Endothelial cell of umbilical vein (primary cell): ENCODE measurements at regions not wholly inside any gene's neighbourhood (a gene's known extent, or its start where the extent isn't known, plus 50 kb on each side); places are given as distances from the start of the nearest gene placed in this dataset.

Experiments used
- BruUV-seq: library from RNA; stranded (reverse); fragments of 400-500 nt; replicated peaks from 2 replicates; lab custom pipeline; 2021; lab: Mats Ljungman, UMichigan
- CTCF ChIA-PET: fragments of 300-600, 350-600 bp; sonication (Branson Sonifier 250); formaldehyde crosslinking; loops from one replicate; lab custom pipeline; 2021; ENCODE audit warnings: antibody characterized with exemption, inconsistent platforms; lab: Charles Lee
- POLR2A ChIA-PET: fragments of 300-600, 350-600 bp; sonication (Branson Sonifier 250); formaldehyde crosslinking; loops from one replicate; lab custom pipeline; 2021; ENCODE audit warnings: antibody characterized with exemption, inconsistent platforms; lab: Charles Lee
- DNase-seq: peaks from one replicate; pipeline ENCODE4 v3.0.0-alpha.2; 2011; ENCODE audit warnings: low read depth, low spot score
- FAIRE-seq: peaks from 2 replicates; lab custom pipeline; 2011; peaks lifted over from hg19 to GRCh38; lab: Jason Lieb, UNC
- H2AFZ ChIP-seq: 2 replicates; pipeline ENCODE4 v1.6.0; 2012; ENCODE audit warnings: low read depth, low read length, control low read depth, inconsistent platforms
- H3K27ac ChIP-seq: 2 replicates; pipeline ENCODE4 v1.5.1; 2011; ENCODE audit warnings: low read depth, mild to moderate bottlenecking, control low read depth, low read length, moderate library complexity; ENCODE audit not compliant: insufficient read depth
- H3K27me3 ChIP-seq, 2 experiments: 2 replicates each; pipeline versions ENCODE4 v1.6.0 to v1.6.1; 2011; ENCODE audit warnings: low read length in 2 of 2, mixed read lengths in 1 of 2; ENCODE audit not compliant: control insufficient read depth in 2 of 2, insufficient read depth in 2 of 2
- H3K36me3 ChIP-seq, 2 experiments: 2 replicates in 1 of 2; 3 replicates in 1 of 2; pipeline ENCODE4 v1.5.1; 2011; ENCODE audit warnings: low read length in 2 of 2, mild to moderate bottlenecking in 1 of 2, moderate library complexity in 1 of 2; ENCODE audit not compliant: control insufficient read depth in 2 of 2, insufficient read depth in 2 of 2; ENCODE audit errors: extremely low read depth in 1 of 2
- H3K4me1 ChIP-seq: 3 replicates; pipeline ENCODE4 v1.5.1; 2011; ENCODE audit warnings: mild to moderate bottlenecking, low read length; ENCODE audit not compliant: control insufficient read depth, insufficient read depth; ENCODE audit errors: extremely low read depth
- H3K4me2 ChIP-seq: 2 replicates; pipeline ENCODE4 v1.6.1; 2011; ENCODE audit warnings: low read length, control low read depth, mixed read lengths; ENCODE audit not compliant: insufficient read depth
- H3K4me3 ChIP-seq, 3 experiments: fragments of 200-600 bp in 1 of 3; sonication (generic), shearing (Covaris generic) in 1 of 3; replicated peaks in 1 of 3; 2 replicates each; pipeline ENCODE4 v1.5.1; 2011 to 2016; ENCODE audit warnings: control low read depth in 3 of 3, low read length in 3 of 3, mild to moderate bottlenecking in 2 of 3, inconsistent platforms in 1 of 3, low read depth in 1 of 3, moderate library complexity in 1 of 3; ENCODE audit not compliant: insufficient read depth in 1 of 3
- H3K79me2 ChIP-seq: 2 replicates; pipeline ENCODE4 v1.6.0; 2012; ENCODE audit warnings: low read length, inconsistent platforms; ENCODE audit not compliant: control insufficient read depth, insufficient read depth
- H3K9ac ChIP-seq: replicated peaks from 2 replicates; pipeline ENCODE3; 2011; ENCODE audit warnings: low read length, control low read depth; ENCODE audit not compliant: insufficient read depth; ENCODE audit errors: extremely low read depth
- H3K9me1 ChIP-seq: replicated peaks from 3 replicates; pipeline ENCODE4 v1.6.0; 2011; ENCODE audit warnings: mild to moderate bottlenecking, low read length; ENCODE audit not compliant: control insufficient read depth, insufficient read depth; ENCODE audit errors: extremely low read depth
- H3K9me3 ChIP-seq: replicated peaks from 2 replicates; pipeline ENCODE4 v1.5.1; 2012; ENCODE audit warnings: low read length, inconsistent platforms; ENCODE audit not compliant: control insufficient read depth, insufficient read depth
- H4K20me1 ChIP-seq: replicated peaks from 2 replicates; pipeline ENCODE3; 2011; ENCODE audit warnings: mild to moderate bottlenecking, low read length; ENCODE audit not compliant: control insufficient read depth, insufficient read depth; ENCODE audit errors: extremely low read depth
- EZH2 ChIP-seq: IDR thresholded peaks from 2 replicates; pipeline ENCODE4 v1.6.1; 2012; ENCODE audit warnings: borderline replicate concordance, low read depth, mild to moderate bottlenecking, moderate library complexity, low read length, inconsistent platforms; ENCODE audit not compliant: severe bottlenecking
- FOS ChIP-seq: IDR thresholded peaks from 2 replicates; pipeline ENCODE4 v1.6.1; 2011; ENCODE audit warnings: mild to moderate bottlenecking, low read length, moderate library complexity, borderline replicate concordance; ENCODE audit not compliant: insufficient read depth
- GATA2 ChIP-seq: IDR thresholded peaks from 2 replicates; pipeline ENCODE4 v1.7.0; 2011; ENCODE audit warnings: low read depth, mild to moderate bottlenecking, moderate library complexity, mixed read lengths, low read length; ENCODE audit not compliant: insufficient read length, insufficient read depth
- JUN ChIP-seq: IDR thresholded peaks from 2 replicates; pipeline ENCODE4 v1.6.1; 2011; ENCODE audit warnings: borderline replicate concordance, low read depth; ENCODE audit not compliant: insufficient read length, insufficient read depth
- MYC ChIP-seq: IDR thresholded peaks from one replicate; pipeline ENCODE4 v1.6.1; 2011; ENCODE audit warnings: mild to moderate bottlenecking, low read depth, low read length
- POLR2A ChIP-seq: IDR thresholded peaks from 2 replicates; pipeline ENCODE4 v1.6.1; 2012; ENCODE audit warnings: low read depth, mild to moderate bottlenecking, control low read depth, low read length
- POLR2AphosphoS5 ChIP-seq: IDR thresholded peaks from 2 replicates; pipeline ENCODE4 v1.6.1; 2012; ENCODE audit warnings: low read depth, mild to moderate bottlenecking, control low read depth, low read length, moderate library complexity; ENCODE audit not compliant: insufficient read depth
- dilution Hi-C: fragments of 300-500 bp; cut with MboI; formaldehyde crosslinking; loops from one replicate; pipeline ENCODE4 v1.15.0; 2019; ENCODE audit warnings: low sequenced_read_pairs; ENCODE audit not compliant: extremely low pct_ligation_motif_present
- intact Hi-C: fragments of 100-400 bp; cut with micrococcal nuclease; formaldehyde crosslinking; loops from one replicate; pipeline ENCODE4 v1.10.0; 2022
- TF ChIP-seq, protein P1 (sequence below): IDR thresholded peaks from 2 replicates; pipeline ENCODE4 v1.6.1; 2011; ENCODE audit not compliant: insufficient read depth, insufficient read length
- TF ChIP-seq, protein P2 (sequence below), 2 donors: IDR thresholded peaks; 1 replicate in 1 of 2; 2 replicates in 1 of 2; pipeline ENCODE4 v1.5.1; 2011; ENCODE audit warnings: low read length in 2 of 2, mild to moderate bottlenecking in 2 of 2, moderate library complexity in 2 of 2, control low read depth in 1 of 2, inconsistent platforms in 1 of 2, low read depth in 1 of 2; ENCODE audit not compliant: insufficient read depth in 1 of 2; ENCODE audit errors: extremely low read depth in 1 of 2

DNA sequence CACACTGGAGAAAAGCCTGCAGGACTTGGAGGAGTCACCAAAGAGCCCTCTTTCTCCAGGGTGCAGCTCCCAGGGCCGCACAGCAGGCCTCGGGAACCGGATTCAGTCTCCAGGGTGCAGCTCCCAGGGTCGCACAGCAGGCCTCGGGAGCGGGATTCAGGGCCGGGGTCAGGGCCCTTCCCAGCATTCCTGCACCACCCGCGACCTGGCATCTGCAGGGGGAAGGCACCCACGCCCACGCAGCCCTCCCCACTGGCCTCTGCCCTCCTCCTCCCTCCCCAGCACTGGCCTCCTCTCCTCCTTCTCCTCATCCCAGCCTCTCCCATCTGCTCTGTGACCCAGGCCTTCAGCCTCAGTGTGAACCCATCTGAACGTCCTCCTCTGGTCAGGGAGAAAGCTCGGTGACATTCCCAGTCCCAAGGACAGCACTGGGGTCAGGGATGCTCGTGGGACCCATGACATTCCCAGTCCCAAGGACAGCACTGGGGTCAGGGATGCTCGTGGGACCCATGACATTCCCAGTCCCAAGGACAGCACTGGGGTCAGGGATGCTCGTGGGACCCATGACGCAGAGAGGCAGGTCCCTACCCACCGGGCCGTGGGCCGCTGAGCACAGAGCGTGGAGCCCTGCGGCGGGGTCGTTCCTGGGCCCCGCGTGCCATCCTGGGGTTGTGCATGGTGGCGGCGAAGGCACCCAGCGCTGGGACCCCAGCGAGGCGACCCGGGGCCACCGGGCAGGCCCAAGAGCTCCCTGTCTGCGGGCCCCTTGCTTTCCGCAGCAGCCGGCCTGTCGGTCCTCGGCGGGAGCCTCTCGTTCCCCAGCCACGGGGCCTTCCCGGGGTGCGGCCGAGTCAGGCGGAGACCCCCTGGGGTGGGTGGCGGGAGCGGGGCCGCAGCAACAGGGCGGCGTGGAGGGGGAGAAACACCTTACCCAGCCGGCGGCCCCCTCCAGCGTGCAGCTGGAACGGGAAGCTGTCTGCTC lies 550.2 kb upstream of the SALL3 start:
- H3K27me3 ChIP-seq: no peaks in the 10 kb centered on the region
- FAIRE-seq (no peak), DNase-seq (no peak)
- ChIA-PET POLR2A (no interaction called here), CTCF (no interaction called here)
- no TSS peak for BruUV-seq
- H3K9me3 ChIP-seq: peaks cover 10% of the 10 kb centered on the region
- intact Hi-C loops: no loop called here
- H3K4me1 ChIP-seq: no peaks in the 10 kb centered on the region
- H3K4me3 ChIP-seq: no peak overlapping the region
- no peaks in the 10 kb centered on the region for H3K36me3 ChIP-seq
- no peak overlapping the region for H3K4me2 ChIP-seq
- no peak overlapping the region for H3K27ac ChIP-seq
- H3K79me2 ChIP-seq: no peaks in the 10 kb centered on the region
- TF ChIP-seq GATA2 (no peak), MYC (no peak), POLR2A (no peak), POLR2AphosphoS5 (no peak), EZH2 (no peak), FOS (no peak), JUN (no peak)
- TF ChIP-seq, protein P1, sequence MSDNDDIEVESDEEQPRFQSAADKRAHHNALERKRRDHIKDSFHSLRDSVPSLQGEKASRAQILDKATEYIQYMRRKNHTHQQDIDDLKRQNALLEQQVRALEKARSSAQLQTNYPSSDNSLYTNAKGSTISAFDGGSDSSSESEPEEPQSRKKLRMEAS: no peak
- TF ChIP-seq, protein P2, sequence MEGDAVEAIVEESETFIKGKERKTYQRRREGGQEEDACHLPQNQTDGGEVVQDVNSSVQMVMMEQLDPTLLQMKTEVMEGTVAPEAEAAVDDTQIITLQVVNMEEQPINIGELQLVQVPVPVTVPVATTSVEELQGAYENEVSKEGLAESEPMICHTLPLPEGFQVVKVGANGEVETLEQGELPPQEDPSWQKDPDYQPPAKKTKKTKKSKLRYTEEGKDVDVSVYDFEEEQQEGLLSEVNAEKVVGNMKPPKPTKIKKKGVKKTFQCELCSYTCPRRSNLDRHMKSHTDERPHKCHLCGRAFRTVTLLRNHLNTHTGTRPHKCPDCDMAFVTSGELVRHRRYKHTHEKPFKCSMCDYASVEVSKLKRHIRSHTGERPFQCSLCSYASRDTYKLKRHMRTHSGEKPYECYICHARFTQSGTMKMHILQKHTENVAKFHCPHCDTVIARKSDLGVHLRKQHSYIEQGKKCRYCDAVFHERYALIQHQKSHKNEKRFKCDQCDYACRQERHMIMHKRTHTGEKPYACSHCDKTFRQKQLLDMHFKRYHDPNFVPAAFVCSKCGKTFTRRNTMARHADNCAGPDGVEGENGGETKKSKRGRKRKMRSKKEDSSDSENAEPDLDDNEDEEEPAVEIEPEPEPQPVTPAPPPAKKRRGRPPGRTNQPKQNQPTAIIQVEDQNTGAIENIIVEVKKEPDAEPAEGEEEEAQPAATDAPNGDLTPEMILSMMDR (IDR thresholded peaks at IDR 0.05; ENCODE audit: extremely low read depth in 1 of 2, insufficient read depth in 1 of 2, low read depth in 1 of 2, low read length in 2 of 2): no peak
- no peaks in the 10 kb centered on the region for H3K9me1 ChIP-seq
- no peak overlapping the region for H3K9ac ChIP-seq
- dilution Hi-C loops: no loop called here
- no peaks in the 10 kb centered on the region for H4K20me1 ChIP-seq
- no peak overlapping the region for H2AFZ ChIP-seq
